ENCODE measurements at regions not wholly inside any gene's neighbourhood (a gene's known extent, or its start where the extent isn't known, plus 50 kb on each side); places are given as distances from the start of the nearest gene placed in this dataset.
"Not testable (repeated sequence)": the region's sequence is repeated elsewhere in the genome, so short reads cannot be mapped to it uniquely, and the experiment has no call there.

GRCh38 chr3:40756500-40756899, 231.7 kb downstream of the ZNF621 start:
- no peak for TF ChIP-seq CTCF (IDR thresholded peaks at IDR 0.05; ENCODE audit: extremely low read depth, missing control alignments)
- DNase-seq (ENCODE audit: low spot score) = no peak

GRCh38 chr3:40762771-40763170, 238.0 kb downstream of the ZNF621 start:
- DNase-seq (ENCODE audit: low spot score) = not testable (repeated sequence)

- DNase-seq (ENCODE audit: low spot score) = no peak
- no peak for TF ChIP-seq CTCF (IDR thresholded peaks at IDR 0.05; ENCODE audit: extremely low read depth, missing control alignments)
Observed at GRCh38 chr3:40763807-40764206, 239.0 kb downstream of the ZNF621 start.

- no peak for DNase-seq (ENCODE audit: low spot score)
- TF ChIP-seq CTCF (IDR thresholded peaks at IDR 0.05; ENCODE audit: extremely low read depth, missing control alignments) = no peak
Observed at GRCh38 chr3:40764747-40765146, 240.0 kb downstream of the ZNF621 start.

- TF ChIP-seq CTCF (IDR thresholded peaks at IDR 0.05; ENCODE audit: extremely low read depth, missing control alignments) = no peak
- DNase-seq (ENCODE audit: low spot score) = peak; percentile 16
Observed at GRCh38 chr3:40765884-40766283, 241.1 kb downstream of the ZNF621 start.

- no peak for TF ChIP-seq CTCF (IDR thresholded peaks at IDR 0.05; ENCODE audit: extremely low read depth, missing control alignments)
Observed at GRCh38 chr3:40766396-40766795, 241.6 kb downstream of the ZNF621 start.

GRCh38 chr3:40768046-40768445, 243.3 kb downstream of the ZNF621 start:
- no peak for TF ChIP-seq CTCF (IDR thresholded peaks at IDR 0.05; ENCODE audit: extremely low read depth, missing control alignments)
- no peak for DNase-seq (ENCODE audit: low spot score)

More at GRCh38 chr3:40766396-40766795, 241.6 kb downstream of the ZNF621 start:
- DNase-seq (ENCODE audit: low spot score) = no peak

- no peak for TF ChIP-seq CTCF (IDR thresholded peaks at IDR 0.05; ENCODE audit: extremely low read depth, missing control alignments)
- DNase-seq (ENCODE audit: low spot score) = no peak
Observed at GRCh38 chr3:40768536-40768935, 243.8 kb downstream of the ZNF621 start.
